Mesenchymal stem cell (in vitro differentiated cells and primary cell): ENCODE measurements at regions not wholly inside any gene's neighbourhood (a gene's known extent, or its start where the extent isn't known, plus 50 kb on each side); places are given as distances from the start of the nearest gene placed in this dataset.
A peak's percentile ranks its signal among the peaks of the same experiment; 100 is the strongest.

Experiments used
- DNase-seq: peaks from one replicate; pipeline ENCODE4 v3.0.0-alpha.2; 2013
- H2AFZ ChIP-seq: one replicate; pipeline ENCODE4 v1.6.1; 2013; ENCODE audit warnings: low read depth, mild to moderate bottlenecking, control low read depth, inconsistent platforms, low read length, moderate library complexity
- H2AK5ac ChIP-seq: 2 replicates; pipeline ENCODE4 v1.6.1; 2013; ENCODE audit warnings: low read length, moderate library complexity, mild to moderate bottlenecking, inconsistent platforms; ENCODE audit not compliant: severe bottlenecking
- H2BK120ac ChIP-seq: one replicate; pipeline ENCODE4 v1.6.1; 2013; ENCODE audit warnings: low read depth, mild to moderate bottlenecking, inconsistent platforms, low read length, moderate library complexity
- H2BK12ac ChIP-seq, 2 experiments: one replicate each; pipeline ENCODE4 v1.6.1; 2013; ENCODE audit warnings: inconsistent platforms in 2 of 2, low read length in 2 of 2, mild to moderate bottlenecking in 2 of 2, moderate library complexity in 2 of 2, control low read depth in 1 of 2
- H2BK15ac ChIP-seq: one replicate; pipeline ENCODE4 v1.6.1; 2013; ENCODE audit warnings: mild to moderate bottlenecking, low read depth, inconsistent platforms; ENCODE audit not compliant: poor library complexity, severe bottlenecking
- H2BK5ac ChIP-seq: 2 replicates; pipeline ENCODE4 v1.6.1; 2013; ENCODE audit warnings: low read depth, mild to moderate bottlenecking, low read length, control low read depth, inconsistent platforms; ENCODE audit not compliant: poor library complexity, severe bottlenecking
- H3K14ac ChIP-seq, 2 experiments: one replicate each; pipeline ENCODE4 v1.6.1; 2013; ENCODE audit warnings: inconsistent platforms in 2 of 2, low read length in 2 of 2, control low read depth in 1 of 2, mild to moderate bottlenecking in 1 of 2, moderate library complexity in 1 of 2
- H3K18ac ChIP-seq, 2 experiments: one replicate each; pipeline ENCODE4 v1.6.1; 2013; ENCODE audit warnings: inconsistent platforms in 2 of 2, low read length in 2 of 2, control low read depth in 1 of 2, low read depth in 1 of 2, mild to moderate bottlenecking in 1 of 2
- H3K23ac ChIP-seq, 2 experiments: one replicate each; pipeline ENCODE4 v1.6.1; 2013; ENCODE audit warnings: inconsistent platforms in 2 of 2, low read length in 2 of 2, mild to moderate bottlenecking in 2 of 2, moderate library complexity in 2 of 2, control low read depth in 1 of 2
- H3K27ac ChIP-seq: 2 replicates; pipeline ENCODE4 v1.5.1; 2013; ENCODE audit warnings: mild to moderate bottlenecking, moderate library complexity, low read length, control low read depth, inconsistent platforms; ENCODE audit not compliant: poor library complexity, severe bottlenecking
- H3K27me3 ChIP-seq, 2 experiments: 2 replicates each; pipeline versions ENCODE4 v1.6.1 to v1.7.0; 2013; ENCODE audit warnings: low read length in 2 of 2, mild to moderate bottlenecking in 2 of 2, moderate library complexity in 2 of 2, control low read depth in 1 of 2, inconsistent platforms in 1 of 2; ENCODE audit not compliant: control insufficient read depth in 1 of 2, insufficient read depth in 1 of 2
- H3K36me3 ChIP-seq, 2 experiments: 2 replicates each; pipeline versions ENCODE4 v1.6.1 to v1.7.0; 2013; ENCODE audit warnings: low read length in 2 of 2, control low read depth in 1 of 2, inconsistent platforms in 1 of 2, low read depth in 1 of 2, mild to moderate bottlenecking in 1 of 2; ENCODE audit not compliant: insufficient read depth in 2 of 2, control insufficient read depth in 1 of 2
- H3K4ac ChIP-seq, 2 experiments: one replicate each; pipeline ENCODE4 v1.6.1; 2013; ENCODE audit warnings: inconsistent platforms in 2 of 2, low read length in 2 of 2, mild to moderate bottlenecking in 2 of 2, moderate library complexity in 2 of 2, control low read depth in 1 of 2, low read depth in 1 of 2
- H3K4me1 ChIP-seq: 2 replicates; pipeline ENCODE4 v1.6.1; 2013; ENCODE audit warnings: low read depth, low read length, control low read depth; ENCODE audit not compliant: control insufficient read depth, insufficient read depth
- H3K4me2 ChIP-seq: 2 replicates; pipeline ENCODE4 v1.6.1; 2013; ENCODE audit warnings: low read length, mild to moderate bottlenecking, inconsistent platforms; ENCODE audit not compliant: poor library complexity, severe bottlenecking
- H3K4me3 ChIP-seq, 2 experiments: 2 replicates each; pipeline versions ENCODE4 v1.5.1 to v1.7.0; 2013; ENCODE audit warnings: low read length in 2 of 2, mild to moderate bottlenecking in 2 of 2, control low read depth in 1 of 2, low read depth in 1 of 2; ENCODE audit not compliant: insufficient read depth in 1 of 2
- H3K79me1 ChIP-seq: replicated peaks from 2 replicates; pipeline ENCODE4 v1.6.1; 2013; ENCODE audit warnings: mild to moderate bottlenecking, control low read depth, low read length, inconsistent platforms; ENCODE audit not compliant: poor library complexity, severe bottlenecking
- H3K9ac ChIP-seq: 2 replicates; pipeline ENCODE4 v1.7.0; 2013; ENCODE audit warnings: mild to moderate bottlenecking, low read length, moderate library complexity
- H3K9me3 ChIP-seq: 2 replicates; pipeline ENCODE4 v1.7.0; 2013; ENCODE audit warnings: mild to moderate bottlenecking, low read length; ENCODE audit not compliant: control insufficient read depth
- H4K8ac ChIP-seq: one replicate; pipeline ENCODE4 v1.6.1; 2013; ENCODE audit warnings: inconsistent platforms, mild to moderate bottlenecking, low read length, moderate library complexity
- H4K91ac ChIP-seq: one replicate; pipeline ENCODE4 v1.6.1; 2013; ENCODE audit warnings: mild to moderate bottlenecking, low read length, inconsistent platforms
- WGBS: methylation state at CpG from one replicate; pipeline ENCODE4 v1.1.7; 2013; ENCODE audit warnings: mixed read lengths; 5-methylcytosine and 5-hydroxymethylcytosine counted together

DNA sequence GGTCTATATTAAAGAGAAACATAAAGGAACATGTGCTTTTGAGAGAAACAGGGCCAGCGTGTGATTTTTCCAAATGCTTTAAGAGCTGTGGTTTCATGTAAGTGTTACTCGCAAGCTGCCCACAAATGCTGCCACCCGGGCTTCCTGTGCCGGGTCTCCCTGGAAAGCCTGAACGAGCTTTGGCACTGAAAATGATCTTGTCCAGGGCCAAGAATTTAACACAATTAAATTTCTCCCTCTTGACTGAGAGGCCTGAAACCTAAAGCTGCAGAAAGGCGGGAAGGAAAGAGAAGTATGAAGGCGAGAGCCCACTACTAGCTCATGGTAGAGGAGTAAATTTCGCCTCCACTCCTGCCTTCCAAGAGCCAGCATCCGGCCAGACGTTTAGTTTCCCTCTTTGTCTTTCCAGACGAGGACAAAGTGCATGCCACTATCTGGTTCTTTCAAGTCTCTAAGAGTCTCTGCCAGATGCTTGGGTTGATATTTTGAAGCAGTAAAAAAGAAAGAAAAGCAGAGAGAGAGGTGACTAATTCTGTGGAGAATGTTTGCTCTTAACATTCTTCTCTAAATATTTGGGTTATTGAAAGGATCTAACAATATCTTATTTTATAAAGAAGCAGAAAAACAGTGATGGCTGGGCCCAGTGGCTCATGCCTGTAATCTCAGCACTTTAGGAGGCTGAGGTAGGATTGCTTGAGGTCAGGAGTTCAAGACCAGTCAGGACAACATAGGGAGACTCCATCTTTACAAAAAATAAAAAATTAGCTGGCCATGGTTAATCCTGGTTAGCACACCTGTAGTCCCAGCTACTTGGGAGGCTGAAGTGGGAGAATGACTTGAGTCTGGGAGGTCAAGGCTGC lies 100.0 kb upstream of the HNRNPU start:
- 1% methylated on average over 9 of the region's 11 CpGs for WGBS

DNA sequence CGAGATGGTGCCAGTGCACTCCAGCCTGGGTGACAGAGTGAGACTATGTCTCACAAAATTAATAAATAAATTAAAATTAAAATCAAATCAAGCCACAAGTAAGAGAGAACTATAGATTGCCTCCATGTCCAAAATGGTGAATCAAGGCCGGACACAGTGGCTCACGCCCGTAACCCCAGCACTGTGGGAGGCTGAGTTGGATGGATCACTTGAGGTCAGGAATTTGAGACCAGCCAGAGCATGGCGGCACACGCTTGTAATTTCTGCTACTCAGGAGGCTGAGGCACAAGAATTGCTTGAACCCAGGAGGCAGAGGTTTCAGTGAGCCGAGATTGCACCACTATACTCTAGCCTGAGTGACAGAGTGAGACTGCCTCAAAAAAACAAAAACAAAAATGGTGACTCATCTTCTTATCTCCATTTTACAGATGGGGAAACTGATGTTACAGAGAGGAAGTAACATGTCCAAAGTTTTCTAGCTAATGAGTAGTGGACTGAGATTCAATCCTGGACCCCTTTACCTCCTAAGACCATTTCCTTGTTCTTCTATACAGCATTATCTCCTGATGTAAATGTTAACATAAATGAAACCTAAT lies 99.0 kb upstream of the HNRNPU start:
- Histone ChIP-seq H3K4ac (no peak overlapping the region), H2BK5ac (no peak overlapping the region), H3K79me1 (no peaks in the 10 kb centered on the region), H2AK5ac (no peak overlapping the region), H3K14ac (no peak overlapping the region), H4K91ac (peak overlapping the region; percentile 9), H2BK15ac (no peak overlapping the region), H3K18ac (peak overlapping the region in 1 of 2 experiments; percentile 31), H2BK12ac (peak overlapping the region in 1 of 2 experiments; percentile 59), H3K36me3 (no peaks in the 10 kb centered on the region), H3K4me2 (no peak overlapping the region), H3K4me1 (peaks cover 5% of the 10 kb centered on the region), H3K4me3 (no peak overlapping the region), H3K27me3 (no peaks in the 10 kb centered on the region), H3K27ac (peak overlapping the region; percentile 90), H4K8ac (peak overlapping the region; percentile 8), H2AFZ (no peak overlapping the region), H3K23ac (peak overlapping the region in 1 of 2 experiments; percentile 57), H2BK120ac (no peak overlapping the region), H3K9ac (peak overlapping the region; percentile 80), H3K9me3 (no peaks in the 10 kb centered on the region)
- peak; percentile 22 for DNase-seq
- 90% methylated on average over 6 of the region's 7 CpGs for WGBS

More for the DNA sequence above, 100.0 kb upstream of the HNRNPU start:
- Histone ChIP-seq H3K27me3 (no peaks in the 10 kb centered on the region), H2BK120ac (peak overlapping the region; percentile 86), H2BK15ac (no peak overlapping the region), H3K4me1 (peaks cover 7% of the 10 kb centered on the region), H3K36me3 (no peaks in the 10 kb centered on the region), H3K79me1 (no peaks in the 10 kb centered on the region), H3K23ac (no peak overlapping the region), H4K91ac (no peak overlapping the region), H3K9me3 (no peaks in the 10 kb centered on the region), H2AFZ (no peak overlapping the region), H3K27ac (peak overlapping the region; percentile 90), H2AK5ac (peak overlapping the region; percentile 90), H4K8ac (peak overlapping the region; percentile 60), H3K4ac (peak overlapping the region in 1 of 2 experiments; percentile 91), H3K9ac (peak overlapping the region; percentile 80), H3K4me2 (no peak overlapping the region), H3K14ac (no peak overlapping the region), H3K4me3 (peak overlapping the region in 1 of 2 experiments; percentile 36), H3K18ac (peak overlapping the region; percentile 71 to 87), H2BK5ac (peak overlapping the region; percentile 93), H2BK12ac (peak overlapping the region in 1 of 2 experiments; percentile 93)
- peak; percentile 90 for DNase-seq

DNA sequence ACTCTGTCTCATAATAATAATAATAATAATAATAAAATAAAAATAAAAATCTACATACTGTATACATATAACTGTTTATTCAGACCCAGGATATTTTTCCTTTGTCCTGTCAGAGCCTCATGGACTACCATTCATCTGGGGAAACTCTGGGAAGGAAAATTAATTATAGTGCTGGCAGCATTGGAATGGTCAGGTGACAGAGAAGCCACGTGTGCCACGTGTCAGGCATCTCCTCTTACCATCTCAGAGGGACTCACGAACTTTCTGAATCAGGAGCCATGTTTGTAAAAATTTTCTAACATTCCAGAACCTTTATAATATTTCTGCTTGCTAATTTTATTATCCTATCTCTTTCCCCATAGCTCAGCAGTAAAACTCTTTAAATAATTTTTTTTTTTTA lies 97.8 kb upstream of the HNRNPU start:
- Histone ChIP-seq H2AK5ac (no peak overlapping the region), H3K4me2 (no peak overlapping the region), H3K4ac (no peak overlapping the region), H3K14ac (no peak overlapping the region), H3K79me1 (no peaks in the 10 kb centered on the region), H2BK12ac (no peak overlapping the region), H4K8ac (no peak overlapping the region), H3K23ac (no peak overlapping the region), H3K9ac (no peak overlapping the region), H2BK5ac (no peak overlapping the region), H3K4me3 (no peak overlapping the region), H2BK15ac (no peak overlapping the region), H4K91ac (no peak overlapping the region), H3K18ac (no peak overlapping the region), H2BK120ac (no peak overlapping the region), H3K27ac (no peak overlapping the region), H3K4me1 (peaks cover 5% of the 10 kb centered on the region), H2AFZ (no peak overlapping the region), H3K27me3 (no peaks in the 10 kb centered on the region), H3K9me3 (no peaks in the 10 kb centered on the region), H3K36me3 (no peaks in the 10 kb centered on the region)
- 93% methylated on average over 3 of the region's 3 CpGs for WGBS
- DNase-seq, result no peak

DNA sequence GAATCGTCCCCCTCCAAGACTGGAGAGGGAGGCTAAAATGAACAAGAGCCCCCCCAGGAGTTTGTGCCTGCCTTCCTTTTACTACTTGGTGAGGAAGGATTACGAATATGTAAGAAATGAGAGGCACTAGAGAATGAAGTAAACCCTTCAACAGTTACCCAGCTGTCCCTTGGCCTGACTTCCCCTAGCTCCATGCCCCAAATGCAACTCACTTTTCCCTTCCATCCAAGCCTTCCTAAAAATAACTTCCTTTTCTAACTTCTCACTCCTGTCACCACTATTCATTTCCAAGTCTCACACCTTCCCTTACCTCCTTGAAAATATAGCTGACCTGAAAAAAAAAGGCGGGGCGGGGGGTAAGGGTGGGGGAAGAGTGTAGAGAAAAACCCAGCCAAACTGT lies 96.6 kb upstream of the HNRNPU start:
- Histone ChIP-seq H2BK12ac (no peak overlapping the region), H3K27ac (no peak overlapping the region), H3K27me3 (no peaks in the 10 kb centered on the region), H3K23ac (no peak overlapping the region), H3K36me3 (no peaks in the 10 kb centered on the region), H3K9me3 (no peaks in the 10 kb centered on the region), H2BK120ac (no peak overlapping the region), H4K8ac (no peak overlapping the region), H3K79me1 (no peaks in the 10 kb centered on the region), H2AK5ac (no peak overlapping the region), H3K4me1 (peaks cover 5% of the 10 kb centered on the region), H3K18ac (no peak overlapping the region), H3K4me2 (no peak overlapping the region), H3K4me3 (no peak overlapping the region), H3K4ac (no peak overlapping the region), H2BK15ac (no peak overlapping the region), H3K14ac (no peak overlapping the region), H3K9ac (no peak overlapping the region), H4K91ac (no peak overlapping the region), H2AFZ (no peak overlapping the region), H2BK5ac (no peak overlapping the region)
- DNase-seq, result no peak
- 93% methylated on average over 3 of the region's 4 CpGs for WGBS
